UCSD-AML1 (cell line): ENCODE measurements at regions not wholly inside any gene's neighbourhood (a gene's known extent, or its start where the extent isn't known, plus 50 kb on each side); places are given as distances from the start of the nearest gene placed in this dataset.

Experiments
- DNase-seq: peaks from one replicate; lab custom pipeline; 2025; ENCODE audit not compliant: unreplicated experiment; lab: John Stamatoyannopoulos, UW

DNA sequence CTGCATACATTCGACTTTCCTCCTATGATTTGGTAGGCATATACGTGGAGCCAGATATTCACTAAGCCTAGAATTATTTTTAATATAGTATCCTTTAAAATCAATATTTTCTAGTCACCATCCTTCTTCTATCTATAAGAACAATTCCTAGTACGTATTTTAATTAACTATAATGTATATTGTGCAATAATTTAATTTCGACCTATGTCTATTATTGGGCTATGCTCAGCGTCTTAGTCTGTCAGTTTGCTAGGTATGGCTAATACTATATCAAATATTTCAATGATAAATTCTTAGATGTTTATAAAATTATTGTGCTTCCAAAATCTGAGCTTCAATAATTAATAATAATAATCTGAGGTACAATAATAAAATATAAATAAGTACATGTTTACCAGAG is 705.3 kb downstream of the PRELID2 start:
- DNase-seq, result no peak

DNA sequence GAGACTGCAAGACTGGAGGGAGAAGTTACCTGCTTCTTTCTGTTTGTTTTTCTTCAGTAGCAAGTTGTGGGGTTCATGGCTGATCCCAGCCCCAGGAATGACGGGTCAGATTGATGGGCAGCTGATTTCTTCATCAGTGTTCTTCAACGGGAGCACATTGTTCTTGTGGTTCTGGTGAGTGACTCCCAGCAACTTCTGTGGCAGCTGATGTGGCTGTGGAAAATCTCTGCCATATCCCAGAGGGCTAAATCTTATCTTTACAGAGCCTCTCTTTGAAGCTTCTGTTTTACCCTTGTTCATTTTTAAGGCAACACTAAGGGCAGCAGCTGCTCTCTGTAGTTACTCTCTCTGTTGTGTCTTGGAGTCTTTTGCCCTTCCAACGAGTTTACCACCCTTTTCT is 710.3 kb downstream of the PRELID2 start:
- DNase-seq, result no peak

DNA sequence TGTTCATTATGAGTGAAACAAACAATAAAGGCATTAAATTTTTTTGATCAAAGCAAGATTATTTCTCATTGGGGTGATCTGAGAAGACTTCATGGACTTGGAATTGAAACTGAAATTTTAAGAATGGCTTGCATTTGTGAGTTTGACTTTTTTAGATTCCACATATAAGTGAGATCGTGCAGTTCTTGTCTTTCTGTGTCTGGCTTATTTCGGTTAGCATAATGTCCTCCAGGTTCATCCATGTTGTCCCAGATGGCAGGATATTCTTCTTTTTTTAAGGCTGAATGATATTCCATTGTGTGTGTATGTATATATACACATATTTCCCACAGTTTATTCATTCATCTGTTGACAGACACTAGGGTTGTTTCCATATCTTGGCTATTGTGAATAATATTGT is 716.5 kb downstream of the PRELID2 start:
- DNase-seq, result no peak

DNA sequence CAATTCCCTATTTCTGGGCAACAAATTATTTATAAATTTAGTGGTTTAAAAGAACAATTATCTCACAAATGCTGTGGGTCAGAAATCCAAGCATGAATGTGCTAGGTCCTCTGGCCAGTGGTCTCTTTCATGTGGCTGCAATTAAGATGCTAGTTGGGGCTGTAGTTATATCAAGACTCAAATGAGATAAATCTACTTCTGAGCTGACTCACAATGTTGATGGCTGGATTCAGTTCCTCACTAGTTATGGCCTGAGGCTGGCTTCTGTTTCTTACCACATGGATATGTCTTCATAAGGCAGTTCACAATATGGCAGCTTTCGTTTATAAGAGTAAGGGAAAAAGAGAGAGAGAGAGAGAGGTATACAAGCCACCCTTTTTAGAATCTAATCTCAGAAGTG is 717.0 kb downstream of the PRELID2 start:
- DNase-seq, result no peak

DNA sequence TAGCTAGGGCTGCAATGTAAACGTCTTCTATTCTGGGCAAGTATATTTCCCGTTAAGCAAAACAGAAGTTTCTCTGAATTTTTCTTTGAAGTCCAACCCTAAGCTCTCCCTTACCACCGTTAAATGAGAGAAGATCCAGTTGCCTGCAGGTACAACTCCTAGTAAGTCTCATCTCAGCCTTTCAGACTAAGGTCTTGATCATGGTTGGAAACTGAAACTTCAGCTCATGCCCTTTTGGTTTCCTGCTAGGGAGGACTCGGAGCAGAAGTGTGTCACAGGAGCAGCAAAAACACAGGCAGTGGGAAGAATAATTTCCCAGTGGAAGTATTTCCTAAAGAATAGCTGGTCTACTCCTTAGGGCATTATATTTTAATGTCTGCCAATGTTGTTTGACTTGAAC is 717.9 kb downstream of the PRELID2 start:
- no peak for DNase-seq

DNA sequence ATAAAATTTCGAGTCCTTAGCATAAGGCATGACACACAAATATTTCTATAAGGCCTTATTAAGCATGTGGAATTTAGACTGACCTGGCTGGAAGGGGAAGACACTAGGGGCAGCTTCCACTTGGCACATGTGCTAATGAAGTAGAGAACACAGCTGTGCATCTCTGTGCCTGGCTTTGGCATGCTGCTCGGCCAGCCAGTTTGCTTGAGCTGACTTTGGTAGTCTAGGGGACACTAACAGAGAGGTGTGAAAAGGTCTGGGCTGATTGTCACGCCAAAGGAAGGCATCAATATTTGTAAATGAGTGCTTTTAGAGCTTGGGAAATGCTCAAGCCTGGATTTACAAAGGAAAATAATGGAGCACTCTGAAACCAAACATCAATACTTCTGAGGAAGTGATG is 723.7 kb downstream of the PRELID2 start:
- no peak for DNase-seq

DNA sequence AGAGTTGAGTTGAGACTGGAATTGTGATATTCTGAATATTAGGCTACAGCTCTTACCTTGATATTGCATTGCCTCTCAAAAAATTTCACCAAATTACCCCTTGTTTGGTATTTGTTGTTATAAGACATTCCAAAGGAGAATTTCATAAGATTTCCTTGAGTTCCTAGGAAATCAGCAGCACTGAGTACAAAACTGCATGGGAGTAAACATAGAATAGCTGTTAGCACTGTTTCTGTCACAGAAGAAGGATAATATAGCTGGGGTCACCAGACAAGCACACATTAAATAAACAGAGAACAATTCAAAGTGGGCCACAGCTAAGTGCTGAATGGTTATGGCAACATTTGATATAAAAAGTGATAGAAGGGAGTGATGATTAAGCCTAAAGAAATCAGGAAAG is 724.3 kb downstream of the PRELID2 start:
- no peak for DNase-seq

DNA sequence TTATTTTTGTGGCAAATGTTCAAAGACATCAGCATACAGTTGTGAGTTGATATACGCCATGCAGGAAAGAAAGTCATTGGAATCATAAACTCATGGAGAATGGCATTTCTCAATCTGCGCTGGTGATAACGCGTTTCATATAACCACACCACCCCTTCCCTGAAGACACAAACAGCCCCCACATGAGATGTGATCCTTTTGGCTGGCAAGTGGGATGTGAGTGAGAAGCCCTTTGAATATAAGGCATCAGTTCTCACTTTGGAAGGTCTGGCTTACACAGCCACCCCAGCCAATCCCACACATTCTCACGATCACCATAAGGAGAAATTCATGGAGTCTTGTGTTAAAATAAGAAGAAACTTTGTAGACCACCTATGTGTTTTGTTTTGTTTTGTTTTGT is 725.0 kb downstream of the PRELID2 start:
- no peak for DNase-seq

DNA sequence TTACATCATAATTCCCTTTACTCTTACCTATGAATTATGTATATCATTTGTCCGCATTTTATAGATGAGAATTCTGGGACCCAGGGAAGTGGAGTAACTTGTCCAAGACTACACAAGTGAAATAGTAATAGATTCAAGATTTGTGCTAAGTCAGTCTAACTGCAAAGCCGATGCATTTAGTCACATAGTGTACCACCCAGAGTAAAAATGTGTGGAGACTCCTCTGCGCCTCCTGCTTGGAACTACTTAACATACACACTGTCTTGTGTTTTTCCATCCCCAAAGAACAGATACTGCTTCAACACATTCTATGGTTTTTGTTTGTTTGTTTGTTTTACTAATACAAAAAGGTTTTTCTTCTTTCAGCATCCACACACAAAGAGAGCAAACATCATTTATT is 729.8 kb downstream of the PRELID2 start:
- no peak for DNase-seq

DNA sequence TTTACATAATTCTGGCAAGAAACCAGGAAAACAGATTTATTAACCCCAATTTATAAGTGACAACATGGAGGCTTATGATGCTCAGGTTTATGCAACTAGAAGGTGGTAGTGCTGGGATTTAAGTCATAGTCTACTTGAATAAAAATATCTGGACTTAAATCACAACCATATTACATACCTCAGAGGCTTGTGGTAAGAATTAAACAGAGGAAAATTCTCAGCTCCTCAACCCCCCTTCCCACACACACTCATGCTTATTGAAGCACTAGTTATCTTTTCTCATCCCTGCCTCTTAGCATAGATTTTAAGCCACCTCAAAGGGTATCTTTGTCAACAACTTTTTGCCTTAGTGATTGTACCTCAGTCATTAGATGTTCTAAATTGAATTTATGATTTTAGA is 731.0 kb downstream of the PRELID2 start:
- DNase-seq, result no peak

DNA sequence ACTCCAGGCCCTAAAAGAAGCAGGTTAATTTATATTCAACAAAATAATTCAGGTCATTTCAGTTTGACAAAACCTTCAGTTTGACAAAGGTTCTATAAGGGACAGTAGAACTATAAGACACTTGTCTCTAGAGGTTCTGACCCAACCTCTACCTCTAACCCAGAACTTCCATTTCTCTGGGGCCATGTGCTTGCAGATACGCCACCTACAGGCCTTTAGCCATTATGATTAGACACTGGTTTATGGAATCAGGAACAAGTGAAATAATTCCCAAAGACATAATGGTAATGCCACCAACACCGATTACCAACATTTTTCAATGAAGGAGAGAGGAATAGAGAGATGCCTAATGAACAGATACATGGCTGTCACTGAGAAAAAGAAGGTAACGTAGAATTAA is 733.9 kb downstream of the PRELID2 start:
- no peak for DNase-seq

DNA sequence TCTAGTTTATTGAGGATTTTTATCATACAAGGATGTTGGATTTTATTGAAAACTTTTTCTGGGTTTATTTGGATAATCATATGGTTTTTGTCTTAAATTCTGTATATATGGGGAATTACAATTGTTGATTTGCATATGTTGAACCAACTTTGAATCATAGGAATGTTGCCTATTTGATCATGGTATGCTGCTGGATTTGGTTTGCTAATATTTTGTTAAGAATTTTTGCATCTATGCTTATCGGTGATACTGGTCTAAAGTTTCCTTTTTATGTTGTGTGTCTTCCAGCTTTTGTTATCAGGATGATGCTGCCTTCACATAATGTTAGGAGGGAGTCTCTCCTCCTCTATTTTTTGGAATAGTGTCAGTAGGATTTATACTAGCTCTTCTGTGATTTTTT is 745.0 kb downstream of the PRELID2 start:
- DNase-seq, result no peak

DNA sequence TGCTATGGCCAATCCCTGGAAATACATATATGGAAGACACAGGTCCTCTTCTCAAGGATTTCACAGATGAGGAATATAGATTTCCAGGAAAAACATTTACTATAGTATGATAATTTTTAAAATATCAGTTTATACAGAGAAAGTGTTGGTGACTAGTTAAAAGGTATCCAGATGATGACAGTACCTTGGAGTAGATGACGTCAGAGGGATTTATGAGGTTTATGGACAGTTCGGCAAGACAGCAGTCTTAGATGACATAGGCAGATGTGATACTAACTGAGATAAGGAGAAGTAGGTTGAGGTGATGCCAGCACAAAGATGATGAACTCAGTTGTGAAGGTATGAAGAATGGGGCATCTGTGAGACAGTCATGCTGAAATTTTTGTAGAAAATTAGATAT is 750.3 kb downstream of the PRELID2 start:
- DNase-seq, result no peak

DNA sequence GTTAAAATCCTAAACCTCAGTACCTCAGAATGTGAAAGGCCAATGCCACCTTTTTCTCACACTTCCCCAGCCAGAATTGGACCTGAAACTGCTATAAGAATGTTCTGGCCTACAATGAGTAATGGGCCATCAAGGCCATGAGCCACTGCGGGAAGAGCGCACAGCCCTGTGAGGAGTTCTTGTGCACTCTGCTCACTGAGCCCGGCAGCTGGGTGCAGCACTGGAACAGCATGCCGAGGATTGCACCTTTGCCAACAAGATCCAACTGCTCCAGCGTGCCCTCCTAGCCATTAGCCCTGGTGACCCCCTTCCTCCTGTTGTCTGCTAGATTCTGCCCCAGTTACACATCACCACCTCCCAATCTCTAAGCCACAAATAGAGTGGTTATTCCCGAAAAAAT is 758.1 kb downstream of the PRELID2 start:
- DNase-seq, result no peak

DNA sequence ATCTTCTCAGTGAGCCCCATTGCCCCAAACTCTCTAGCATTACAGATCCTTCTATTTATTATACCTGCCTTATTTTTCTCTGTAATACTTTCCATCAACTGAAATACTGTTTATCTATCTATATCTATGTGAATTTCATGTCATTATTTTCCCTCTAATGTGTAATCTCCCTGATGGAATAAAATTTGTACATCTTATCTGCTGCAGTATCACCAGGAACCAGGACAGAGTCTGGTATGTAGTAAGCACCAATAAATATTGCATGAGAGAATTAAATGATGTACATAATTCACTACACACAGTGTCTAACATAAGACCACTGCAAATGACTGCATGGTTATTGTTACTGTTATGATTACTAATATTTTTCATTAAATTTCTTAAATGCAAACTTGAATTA is 759.1 kb downstream of the PRELID2 start:
- DNase-seq, result no peak

DNA sequence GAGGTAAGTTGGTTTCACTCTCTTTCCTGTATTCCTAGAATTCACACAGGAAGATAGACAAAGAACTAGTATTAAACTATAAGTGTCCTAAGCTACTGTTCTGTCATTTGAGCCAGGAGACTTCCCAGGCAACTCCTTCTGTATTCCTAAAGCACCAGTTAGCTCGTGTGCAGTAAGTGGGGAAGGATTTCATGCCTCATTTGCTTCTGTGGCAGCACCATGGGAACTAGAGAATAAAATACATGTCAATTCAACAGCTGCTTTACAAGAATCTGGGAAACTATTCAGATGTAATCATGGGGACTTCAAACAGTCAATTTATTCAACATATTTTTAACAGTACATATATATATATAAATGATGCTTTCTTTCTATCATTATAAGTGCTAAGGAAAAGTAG is 762.3 kb downstream of the PRELID2 start:
- no peak for DNase-seq

DNA sequence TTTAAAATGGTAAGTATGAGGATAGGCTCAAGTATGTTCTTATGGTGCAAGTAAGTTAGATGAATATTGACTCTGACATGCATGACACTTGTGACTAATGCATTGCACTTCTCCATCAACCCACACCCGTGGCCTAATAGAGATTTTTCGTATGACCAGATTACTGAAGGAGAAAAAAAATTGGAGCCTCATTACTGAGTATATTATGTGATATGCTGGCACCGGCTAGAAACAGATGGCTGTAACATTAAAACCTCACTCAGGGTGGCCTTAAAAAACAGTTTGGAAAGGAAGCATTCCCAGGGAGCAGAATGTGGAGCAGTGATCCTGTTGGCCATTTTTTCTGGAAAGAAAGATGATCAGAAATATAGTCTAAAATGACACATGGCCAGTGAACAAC is 766.4 kb downstream of the PRELID2 start:
- DNase-seq, result no peak

DNA sequence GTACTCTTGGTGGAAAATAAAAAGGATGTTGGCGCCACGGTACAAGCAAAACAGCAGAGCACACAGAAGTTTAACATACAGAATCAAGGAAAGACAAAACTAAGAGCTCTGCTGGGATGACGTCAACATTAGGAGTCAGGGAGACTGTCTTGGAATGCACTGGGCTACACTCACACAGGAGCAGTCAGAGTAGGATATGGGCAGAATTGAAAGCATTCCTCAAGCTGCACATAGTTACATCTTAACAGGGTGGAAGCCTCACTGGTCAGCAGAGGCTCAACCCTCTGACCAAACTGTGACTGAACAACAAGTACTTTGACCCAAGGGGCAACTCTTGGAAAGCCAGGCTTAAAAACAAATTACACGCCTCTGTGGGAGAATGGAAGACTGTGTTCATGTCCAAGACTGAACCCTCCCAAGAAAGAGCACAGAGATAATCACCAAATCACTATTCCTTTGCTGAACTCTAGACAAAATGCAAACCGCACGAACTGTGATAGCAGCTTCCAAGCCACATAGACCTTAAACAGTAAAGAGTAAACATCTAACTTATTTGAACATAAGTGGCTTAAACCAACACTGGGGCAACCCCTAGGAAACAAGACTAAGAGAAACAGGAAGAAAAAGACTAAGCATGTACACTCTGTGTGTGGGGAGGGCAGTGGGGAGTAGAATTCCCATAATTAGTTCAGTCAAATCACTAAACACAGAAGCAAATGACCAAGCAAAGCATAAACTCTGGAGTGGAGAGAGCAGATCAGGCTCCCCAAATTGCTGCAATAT is 772.7 kb downstream of the PRELID2 start:
- no peak for DNase-seq

DNA sequence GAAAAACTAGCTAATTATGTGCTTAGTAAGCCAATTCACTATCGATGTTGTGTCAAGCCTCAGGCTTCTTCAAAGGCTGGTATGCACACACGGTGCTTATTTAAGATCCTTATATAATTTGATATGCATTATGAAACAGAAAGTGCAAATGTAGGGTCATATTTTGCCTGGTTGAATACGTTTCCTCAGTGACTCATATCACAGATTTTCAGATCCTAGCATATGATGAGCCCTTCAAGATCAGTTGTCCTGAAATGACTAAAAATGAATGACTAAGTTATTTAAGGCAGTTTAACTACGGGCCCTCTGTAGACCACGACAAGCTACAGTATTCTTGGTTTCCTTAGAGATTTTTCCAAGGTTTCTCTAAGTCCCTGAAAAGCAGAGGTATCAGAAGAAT is 778.3 kb downstream of the PRELID2 start:
- DNase-seq, result no peak

DNA sequence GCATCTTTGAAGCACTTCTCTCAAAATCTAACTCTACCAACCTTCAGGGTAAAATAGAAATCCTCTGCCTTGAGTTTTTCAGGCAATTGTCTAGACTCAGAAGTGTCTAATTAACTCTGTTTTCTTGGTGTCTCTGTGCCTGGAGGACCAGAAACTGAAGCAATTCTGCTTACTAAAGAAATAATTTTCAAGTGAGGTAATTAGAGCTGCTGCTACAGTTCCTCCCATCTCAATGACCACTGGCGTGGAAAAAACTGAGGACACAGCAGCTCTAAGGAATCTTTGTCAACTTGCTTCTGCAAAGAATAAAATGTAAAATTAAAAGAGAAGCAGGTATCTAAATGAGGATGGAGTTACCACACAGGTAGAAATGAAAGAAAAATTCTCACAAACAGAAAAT is 785.0 kb downstream of the PRELID2 start:
- DNase-seq, result no peak

DNA sequence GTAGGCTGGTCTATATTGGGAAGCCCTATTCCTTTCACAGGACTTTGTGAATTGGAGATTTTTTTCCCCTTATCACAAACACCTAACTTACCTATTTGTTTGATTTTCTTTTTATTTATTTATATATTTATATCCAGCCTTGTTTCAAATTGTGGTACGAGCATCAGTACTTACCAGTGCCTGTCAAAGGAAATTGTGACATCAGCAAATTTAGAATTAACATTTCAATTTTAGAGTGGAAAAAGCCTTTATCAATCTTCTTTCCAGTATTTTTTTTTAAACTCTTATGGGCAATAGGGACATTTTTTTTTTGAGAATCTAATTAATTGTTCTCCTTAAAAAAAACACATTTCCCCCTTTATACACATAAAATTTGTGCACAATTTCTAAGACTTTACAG is 790.2 kb downstream of the PRELID2 start:
- no peak for DNase-seq

DNA sequence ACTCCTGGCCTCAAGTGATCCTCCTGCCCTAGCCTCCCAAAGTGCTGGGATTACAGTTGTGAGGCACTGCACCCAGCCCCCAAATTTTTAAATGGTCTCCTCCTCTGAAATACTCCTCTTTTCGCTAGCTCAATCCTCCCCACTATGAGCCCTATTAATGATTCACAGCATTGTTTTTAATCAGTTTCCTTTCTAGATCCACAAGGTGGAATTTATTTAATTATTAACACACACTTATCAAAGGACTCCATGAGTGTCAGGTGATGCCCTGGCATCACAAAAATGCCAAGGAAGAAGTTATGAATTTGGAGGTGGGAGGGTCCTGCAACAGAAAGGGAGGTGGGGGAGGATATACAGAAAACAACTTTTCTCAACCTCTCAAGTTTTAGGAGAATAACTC is 806.5 kb downstream of the PRELID2 start:
- no peak for DNase-seq

DNA sequence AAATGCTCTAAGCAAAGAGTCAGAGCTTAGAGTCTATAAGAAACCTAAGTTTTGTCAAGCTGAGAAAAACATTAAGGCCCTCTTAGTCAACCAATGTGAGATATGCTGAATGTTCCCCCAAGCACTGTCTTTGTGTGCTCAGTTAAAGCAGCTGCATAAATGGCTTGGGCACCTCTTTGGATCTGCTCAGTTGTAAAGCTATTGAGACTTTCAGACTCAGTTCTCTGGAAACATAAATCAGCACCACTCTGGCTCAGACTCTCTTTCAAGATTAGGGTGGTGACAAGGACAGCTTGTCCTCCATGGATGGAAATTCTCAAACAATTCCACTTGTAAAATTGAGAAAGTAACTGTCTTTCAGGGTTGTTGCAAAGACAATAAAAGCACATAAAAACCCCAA is 807.9 kb downstream of the PRELID2 start:
- no peak for DNase-seq

DNA sequence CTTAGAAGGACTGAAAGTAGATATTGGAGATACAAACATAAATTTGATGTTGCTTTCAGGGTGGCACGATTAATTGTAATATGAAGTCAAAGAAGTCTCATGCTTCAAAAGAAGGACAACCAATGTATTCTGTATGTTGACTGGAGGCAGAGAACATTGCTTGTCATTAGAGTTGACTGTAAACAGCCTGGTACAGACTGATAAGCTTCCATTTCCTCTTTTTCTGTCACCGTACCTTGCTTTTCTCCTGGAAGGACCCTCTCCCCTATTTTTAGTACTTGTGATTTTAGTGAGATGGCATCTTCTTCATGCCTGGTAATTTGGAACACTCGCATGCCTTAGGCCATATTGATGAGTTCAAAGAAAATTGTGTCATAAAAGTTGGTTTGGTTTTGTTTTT is 809.4 kb downstream of the PRELID2 start:
- no peak for DNase-seq
